AG09309 (cell line): ENCODE measurements at regions not wholly inside any gene's neighbourhood (a gene's known extent, or its start where the extent isn't known, plus 50 kb on each side); places are given as distances from the start of the nearest gene placed in this dataset.

Experiments used
- DNase-seq: peaks from one replicate; pipeline ENCODE4 v3.0.0-alpha.2; 2010; ENCODE audit warnings: low read depth
- H3K4me3 ChIP-seq: 2 replicates; pipeline ENCODE4 v1.5.1; 2011; ENCODE audit warnings: mild to moderate bottlenecking, low read depth, low read length, moderate library complexity; ENCODE audit not compliant: control insufficient read depth
- TF ChIP-seq, protein P1 (sequence below): IDR thresholded peaks from 2 replicates; pipeline ENCODE4 v1.5.1; 2011; ENCODE audit warnings: mild to moderate bottlenecking, low read depth, low read length, inconsistent platforms; ENCODE audit not compliant: insufficient read depth, control insufficient read depth; ENCODE audit errors: missing control alignments

DNA sequence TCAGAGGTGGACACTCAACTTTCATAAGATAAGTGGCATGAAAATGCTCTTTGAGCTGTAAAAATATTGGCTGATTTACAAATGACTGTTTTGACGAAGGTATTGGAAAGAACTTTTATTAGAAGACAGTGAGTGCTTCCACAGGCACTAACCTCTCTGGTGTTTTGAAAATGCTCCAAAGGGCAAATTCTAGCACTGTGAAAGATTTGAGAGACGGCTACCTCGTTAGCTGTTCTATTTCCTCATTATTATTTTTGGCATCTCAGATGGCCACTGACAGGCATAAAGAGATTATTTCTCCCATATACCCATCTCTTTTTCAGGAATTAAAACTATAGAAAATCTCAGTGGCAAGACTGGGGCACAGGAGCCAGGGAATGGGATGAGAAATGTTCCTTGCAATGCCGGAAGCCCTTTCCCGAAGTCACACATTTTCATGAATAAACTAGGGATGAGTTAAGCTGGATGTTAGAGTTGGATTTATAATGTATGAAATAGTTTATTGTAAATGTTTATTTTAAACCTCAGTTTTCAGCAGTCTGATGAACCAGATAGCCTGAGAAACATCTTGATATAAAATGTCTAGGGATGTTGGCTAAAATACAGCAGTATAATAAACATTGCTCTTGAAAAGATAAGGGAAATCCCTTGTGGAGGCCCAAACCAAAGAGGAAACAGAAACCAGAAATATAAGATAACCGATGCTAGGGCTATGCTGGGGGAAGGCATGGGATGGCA, 175.7 kb downstream of the ASB1 start:
- no peak overlapping the region for H3K4me3 ChIP-seq
- TF ChIP-seq, protein P1, sequence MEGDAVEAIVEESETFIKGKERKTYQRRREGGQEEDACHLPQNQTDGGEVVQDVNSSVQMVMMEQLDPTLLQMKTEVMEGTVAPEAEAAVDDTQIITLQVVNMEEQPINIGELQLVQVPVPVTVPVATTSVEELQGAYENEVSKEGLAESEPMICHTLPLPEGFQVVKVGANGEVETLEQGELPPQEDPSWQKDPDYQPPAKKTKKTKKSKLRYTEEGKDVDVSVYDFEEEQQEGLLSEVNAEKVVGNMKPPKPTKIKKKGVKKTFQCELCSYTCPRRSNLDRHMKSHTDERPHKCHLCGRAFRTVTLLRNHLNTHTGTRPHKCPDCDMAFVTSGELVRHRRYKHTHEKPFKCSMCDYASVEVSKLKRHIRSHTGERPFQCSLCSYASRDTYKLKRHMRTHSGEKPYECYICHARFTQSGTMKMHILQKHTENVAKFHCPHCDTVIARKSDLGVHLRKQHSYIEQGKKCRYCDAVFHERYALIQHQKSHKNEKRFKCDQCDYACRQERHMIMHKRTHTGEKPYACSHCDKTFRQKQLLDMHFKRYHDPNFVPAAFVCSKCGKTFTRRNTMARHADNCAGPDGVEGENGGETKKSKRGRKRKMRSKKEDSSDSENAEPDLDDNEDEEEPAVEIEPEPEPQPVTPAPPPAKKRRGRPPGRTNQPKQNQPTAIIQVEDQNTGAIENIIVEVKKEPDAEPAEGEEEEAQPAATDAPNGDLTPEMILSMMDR = no peak
- no peak for DNase-seq

DNA sequence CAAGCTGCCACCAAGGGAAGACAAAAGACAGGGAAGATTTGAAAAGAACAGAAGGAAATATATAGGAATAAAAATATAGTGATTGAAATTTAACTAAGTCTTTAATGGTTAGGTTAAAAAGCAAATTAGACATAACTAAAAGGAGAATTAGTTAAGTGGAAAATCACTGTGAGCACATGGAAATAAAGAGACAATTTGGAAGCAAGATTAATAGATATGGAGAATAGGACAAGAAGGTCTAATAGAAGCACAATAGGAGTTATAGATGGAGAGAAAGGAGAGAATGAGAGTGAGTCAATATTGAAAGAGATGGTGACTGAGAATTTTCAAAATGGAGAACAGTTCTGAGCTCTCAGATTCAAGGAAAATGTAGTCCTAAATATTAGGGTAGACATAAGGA, 176.9 kb downstream of the ASB1 start:
- TF ChIP-seq, protein P1 = no peak
- no peak for DNase-seq
- no peak overlapping the region for H3K4me3 ChIP-seq

DNA sequence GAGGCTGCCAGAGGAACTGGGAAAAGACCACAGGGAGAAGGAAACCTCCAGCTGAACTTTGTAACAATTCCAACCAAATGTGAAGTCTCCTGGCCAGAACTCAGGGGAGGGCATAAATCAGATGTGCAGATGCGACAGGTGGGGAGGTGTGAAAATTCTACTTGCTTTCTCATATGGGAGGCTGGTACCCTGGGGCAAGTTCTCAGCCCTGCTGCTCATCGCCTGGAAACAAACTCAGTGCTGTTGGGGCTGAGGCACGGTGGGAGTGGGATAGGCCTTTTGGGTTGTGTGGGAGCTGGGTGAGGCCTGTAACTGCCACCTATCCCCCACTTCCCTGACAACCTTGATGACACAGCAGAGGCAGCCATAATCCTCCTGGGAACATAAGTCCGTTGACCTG, 179.6 kb downstream of the ASB1 start:
- TF ChIP-seq, protein P1 = no peak
- H3K4me3 ChIP-seq = no peak overlapping the region
- no peak for DNase-seq

DNA sequence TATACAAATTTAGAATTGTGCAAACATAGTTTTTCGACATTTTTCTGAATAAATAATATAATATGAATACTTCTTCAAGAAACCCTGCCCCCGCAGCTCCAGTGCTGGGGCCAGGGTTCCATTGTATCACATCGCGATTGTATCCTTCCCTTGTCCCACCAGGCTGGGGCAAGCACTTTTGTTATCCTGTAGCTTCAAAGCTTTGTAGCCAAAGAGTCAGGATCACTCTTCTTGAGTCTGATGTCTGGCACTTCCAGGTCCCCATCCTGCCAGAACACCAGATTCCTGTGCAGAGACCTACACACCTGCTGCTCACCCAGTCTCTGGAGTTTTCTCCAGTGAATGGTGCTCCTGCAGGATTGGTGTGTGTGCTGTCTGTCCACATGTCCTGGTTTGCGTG, 186.9 kb downstream of the ASB1 start:
- TF ChIP-seq, protein P1 = no peak
- DNase-seq = no peak
- H3K4me3 ChIP-seq = no peak overlapping the region

DNA sequence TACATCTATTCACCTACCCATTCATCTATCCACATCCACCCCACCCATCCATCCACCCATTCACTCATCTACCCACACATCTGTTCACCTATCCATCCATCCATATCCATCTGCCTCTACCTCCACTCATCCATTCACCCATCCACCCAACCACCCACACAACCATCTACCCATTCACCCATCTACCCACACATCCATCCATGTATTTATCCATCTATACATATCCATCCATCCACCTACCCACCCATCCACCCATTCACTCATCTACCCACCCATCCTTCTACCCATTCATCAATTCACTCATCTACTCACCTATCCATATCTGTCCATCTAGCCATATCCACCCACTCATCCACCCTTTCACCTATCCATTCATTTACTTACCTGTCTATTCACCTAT, 187.6 kb downstream of the ASB1 start:
- no peak for DNase-seq
- no peak overlapping the region for H3K4me3 ChIP-seq
- TF ChIP-seq, protein P1 = no peak

DNA sequence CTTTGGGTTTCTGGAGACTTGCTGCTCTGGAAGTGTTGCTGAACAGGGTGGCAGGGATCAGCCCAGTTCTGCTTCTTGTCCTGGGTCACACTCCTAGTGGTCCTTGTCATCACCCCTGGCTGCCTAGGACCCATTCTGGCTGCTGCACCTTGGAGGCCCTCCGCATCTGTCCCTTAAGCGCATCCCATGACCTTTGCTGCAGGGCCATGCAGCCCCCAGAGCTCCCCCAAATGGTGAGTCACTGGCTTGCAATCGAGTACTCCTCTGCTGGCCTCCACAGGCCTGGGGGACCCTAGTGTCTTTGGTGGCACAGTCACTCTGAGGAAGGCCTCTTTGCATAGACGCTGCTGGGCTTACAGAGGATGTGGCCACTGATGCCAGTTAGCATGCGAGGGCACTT, 188.5 kb downstream of the ASB1 start:
- no peak overlapping the region for H3K4me3 ChIP-seq
- no peak for DNase-seq
- TF ChIP-seq, protein P1 = no peak
